ENCODE measurements at regions not wholly inside any gene's neighbourhood (a gene's known extent, or its start where the extent isn't known, plus 50 kb on each side); places are given as distances from the start of the nearest gene placed in this dataset.

DNA sequence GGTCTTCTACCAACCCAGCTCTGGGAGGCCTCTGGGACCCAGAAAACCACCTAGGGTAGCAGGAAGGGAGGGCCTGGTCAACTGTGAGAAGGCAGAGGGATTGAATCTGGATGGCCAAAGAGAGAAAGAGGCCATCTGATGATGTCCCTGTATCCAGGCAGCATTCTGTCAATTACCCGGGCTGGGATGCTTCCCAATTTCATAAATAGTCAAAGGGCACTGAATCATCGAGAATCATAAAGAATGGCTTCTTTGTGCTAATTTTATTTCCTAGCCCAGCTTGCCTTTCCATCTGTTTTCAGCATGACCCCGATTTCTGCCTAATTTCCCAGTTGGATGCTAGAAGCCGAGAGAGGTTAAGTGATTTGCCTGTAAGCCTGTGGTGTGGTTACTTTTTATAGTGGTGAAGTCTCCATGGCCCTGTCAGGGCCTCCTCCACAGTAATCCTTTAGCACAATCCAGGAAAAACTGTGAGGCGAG lies 129.2 kb downstream of the FAM43A start:
- DNase-seq (ENCODE audit: low spot score), result no peak
- no peaks in the 10 kb centered on the region for H3K79me2 ChIP-seq (ENCODE audit: low read depth)
- Mint-ChIP-seq H3K27ac (no peak overlapping the region), H3K4me3 (no peak overlapping the region), H3K27me3 (ENCODE audit: insufficient read depth, low read depth) (peaks cover 14% of the 10 kb centered on the region), H3K4me1 (peaks cover 18% of the 10 kb centered on the region), H3K36me3 (no peaks in the 10 kb centered on the region), H3K9me3 (no peaks in the 10 kb centered on the region)
- H3K27ac ChIP-seq, result no peak overlapping the region
- TF ChIP-seq EZH2 (IDR thresholded peaks at IDR 0.05) (no peak), EZH2phosphoT487 (IDR thresholded peaks at IDR 0.05) (no peak)
- TF ChIP-seq, protein P1, sequence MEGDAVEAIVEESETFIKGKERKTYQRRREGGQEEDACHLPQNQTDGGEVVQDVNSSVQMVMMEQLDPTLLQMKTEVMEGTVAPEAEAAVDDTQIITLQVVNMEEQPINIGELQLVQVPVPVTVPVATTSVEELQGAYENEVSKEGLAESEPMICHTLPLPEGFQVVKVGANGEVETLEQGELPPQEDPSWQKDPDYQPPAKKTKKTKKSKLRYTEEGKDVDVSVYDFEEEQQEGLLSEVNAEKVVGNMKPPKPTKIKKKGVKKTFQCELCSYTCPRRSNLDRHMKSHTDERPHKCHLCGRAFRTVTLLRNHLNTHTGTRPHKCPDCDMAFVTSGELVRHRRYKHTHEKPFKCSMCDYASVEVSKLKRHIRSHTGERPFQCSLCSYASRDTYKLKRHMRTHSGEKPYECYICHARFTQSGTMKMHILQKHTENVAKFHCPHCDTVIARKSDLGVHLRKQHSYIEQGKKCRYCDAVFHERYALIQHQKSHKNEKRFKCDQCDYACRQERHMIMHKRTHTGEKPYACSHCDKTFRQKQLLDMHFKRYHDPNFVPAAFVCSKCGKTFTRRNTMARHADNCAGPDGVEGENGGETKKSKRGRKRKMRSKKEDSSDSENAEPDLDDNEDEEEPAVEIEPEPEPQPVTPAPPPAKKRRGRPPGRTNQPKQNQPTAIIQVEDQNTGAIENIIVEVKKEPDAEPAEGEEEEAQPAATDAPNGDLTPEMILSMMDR (IDR thresholded peaks at IDR 0.05), result no peak
- no peaks in the 10 kb centered on the region for H3K27me3 ChIP-seq
- no peak overlapping the region for H2AFZ ChIP-seq (replicated peaks)
- H3K4me2 ChIP-seq, result no peak overlapping the region
- no peaks in the 10 kb centered on the region for H3K36me3 ChIP-seq
- H3K4me1 ChIP-seq, result peaks cover 9% of the 10 kb centered on the region
- no peak overlapping the region for H3K9ac ChIP-seq
- no peaks in the 10 kb centered on the region for H4K20me1 ChIP-seq (ENCODE audit: low read depth)
- H3K4me3 ChIP-seq, result no peak overlapping the region
- no peaks in the 10 kb centered on the region for H3F3A ChIP-seq (ENCODE audit: low read depth)
- H3K9me3 ChIP-seq (ENCODE audit: low read depth), result no peaks in the 10 kb centered on the region

DNA sequence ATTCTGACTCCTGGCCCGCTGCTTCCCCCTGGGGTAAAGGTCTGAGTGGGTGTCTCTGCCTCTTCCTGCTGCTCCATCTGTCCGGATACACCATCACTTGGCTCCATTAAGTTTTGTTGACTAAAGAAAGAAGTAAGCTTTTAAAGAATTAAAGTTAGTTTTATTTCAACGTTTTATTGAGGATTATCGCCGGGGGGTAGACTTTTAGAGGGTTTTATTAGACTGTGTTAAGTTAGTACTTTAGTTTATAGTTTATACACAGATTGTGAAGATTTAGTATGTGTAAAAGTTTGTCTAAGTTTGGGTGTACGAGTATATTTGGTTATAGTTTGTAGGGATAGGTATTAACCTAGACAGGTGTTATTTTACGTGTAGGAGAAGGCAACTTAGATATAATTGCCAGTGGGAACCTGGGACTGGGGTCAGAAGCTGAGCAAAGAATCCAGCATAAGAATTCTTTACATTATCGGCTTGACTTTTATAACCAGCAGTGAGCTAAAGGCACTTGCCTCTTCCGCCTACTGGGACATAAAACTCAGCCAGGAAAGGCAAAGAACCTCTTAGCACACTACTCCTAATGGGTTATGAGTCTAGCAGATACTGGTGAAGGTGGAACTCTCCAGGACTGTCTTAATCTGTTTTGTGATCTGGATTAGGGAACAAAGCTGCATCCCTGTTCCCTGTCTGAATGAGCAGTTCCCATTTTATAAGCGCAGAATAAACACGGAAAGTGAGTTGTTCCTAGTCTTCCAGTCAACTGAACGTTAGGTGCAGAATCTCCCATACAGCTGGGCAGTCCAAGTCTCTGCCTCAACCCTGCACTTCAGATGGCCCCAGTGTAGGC lies 131.3 kb downstream of the FAM43A start:
- Histone ChIP-seq H3K9me3 (ENCODE audit: low read depth) (no peaks in the 10 kb centered on the region), H3K79me2 (ENCODE audit: low read depth) (no peaks in the 10 kb centered on the region), H3K4me3 (no peak overlapping the region), H3K4me1 (peaks cover 9% of the 10 kb centered on the region), H3K27me3 (no peaks in the 10 kb centered on the region), H3F3A (ENCODE audit: low read depth) (no peaks in the 10 kb centered on the region), H3K4me2 (no peak overlapping the region), H3K36me3 (no peaks in the 10 kb centered on the region), H2AFZ (replicated peaks) (no peak overlapping the region), H3K27ac (no peak overlapping the region), H3K9ac (no peak overlapping the region), H4K20me1 (ENCODE audit: low read depth) (no peaks in the 10 kb centered on the region)
- Mint-ChIP-seq H3K36me3 (no peaks in the 10 kb centered on the region), H3K9me3 (no peaks in the 10 kb centered on the region), H3K27me3 (ENCODE audit: insufficient read depth, low read depth) (peaks cover 14% of the 10 kb centered on the region), H3K27ac (no peak overlapping the region), H3K4me3 (no peak overlapping the region), H3K4me1 (peaks cover 18% of the 10 kb centered on the region)
- TF ChIP-seq EZH2 (IDR thresholded peaks at IDR 0.05) (no peak), EZH2phosphoT487 (IDR thresholded peaks at IDR 0.05) (no peak)
- TF ChIP-seq, protein P1 (IDR thresholded peaks at IDR 0.05), result no peak
- no peak for DNase-seq (ENCODE audit: low spot score)

DNA sequence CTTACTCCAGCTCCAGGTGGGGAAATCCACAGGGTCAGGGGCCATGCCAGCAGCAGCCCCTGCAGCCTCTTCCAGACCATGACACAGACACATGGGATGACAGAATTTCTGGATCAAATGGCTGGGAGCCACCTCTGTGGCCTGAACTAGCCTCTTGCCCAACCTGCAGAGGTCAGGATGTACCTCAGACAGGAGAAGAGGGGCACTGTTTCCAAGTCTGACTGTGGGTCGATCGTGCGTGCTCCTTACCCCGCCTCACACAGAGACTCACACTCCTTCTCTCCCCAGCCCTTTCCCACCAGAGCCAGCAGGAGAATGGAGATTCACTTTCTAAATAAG lies 131.9 kb downstream of the FAM43A start:
- Histone ChIP-seq H3K79me2 (ENCODE audit: low read depth) (no peaks in the 10 kb centered on the region), H3F3A (ENCODE audit: low read depth) (no peaks in the 10 kb centered on the region), H3K9ac (no peak overlapping the region), H3K4me2 (no peak overlapping the region), H3K4me1 (peaks cover 9% of the 10 kb centered on the region), H3K9me3 (ENCODE audit: low read depth) (no peaks in the 10 kb centered on the region), H3K36me3 (no peaks in the 10 kb centered on the region), H3K27me3 (no peaks in the 10 kb centered on the region), H3K27ac (no peak overlapping the region), H4K20me1 (ENCODE audit: low read depth) (no peaks in the 10 kb centered on the region), H3K4me3 (no peak overlapping the region), H2AFZ (replicated peaks) (no peak overlapping the region)
- peaks cover 10% of the 10 kb centered on the region for H3K27me3 Mint-ChIP-seq (ENCODE audit: insufficient read depth, low read depth)
- no peak for DNase-seq (ENCODE audit: low spot score)
- no peak overlapping the region for H3K27ac Mint-ChIP-seq
- H3K36me3 Mint-ChIP-seq, result no peaks in the 10 kb centered on the region
- TF ChIP-seq EZH2phosphoT487 (IDR thresholded peaks at IDR 0.05), result no peak
- H3K9me3 Mint-ChIP-seq, result no peaks in the 10 kb centered on the region
- H3K4me3 Mint-ChIP-seq, result no peak overlapping the region
- H3K4me1 Mint-ChIP-seq, result peaks cover 18% of the 10 kb centered on the region

DNA sequence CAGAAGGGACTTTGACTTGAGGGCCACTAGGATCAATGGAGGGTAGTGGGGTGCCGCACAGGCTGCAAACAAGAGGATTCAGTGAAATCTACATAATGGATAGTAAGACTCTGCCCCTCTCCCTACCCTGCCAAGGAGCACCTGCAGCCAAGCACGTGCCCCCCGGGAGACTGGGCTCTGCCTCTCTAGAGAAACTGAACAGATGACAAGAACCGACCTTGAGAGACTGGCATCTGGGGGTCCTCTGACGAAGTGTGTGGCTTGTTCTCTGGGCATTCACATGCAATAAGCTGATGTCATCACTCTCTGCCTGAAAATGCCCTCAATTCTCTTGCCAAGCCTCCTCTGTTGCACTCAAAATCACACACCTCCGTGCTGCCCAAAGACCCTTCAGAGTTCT lies 132.3 kb downstream of the FAM43A start:
- DNase-seq (ENCODE audit: low spot score), result no peak
- Histone ChIP-seq H2AFZ (replicated peaks) (no peak overlapping the region), H3K4me3 (no peak overlapping the region), H3K4me1 (peaks cover 9% of the 10 kb centered on the region), H3K27ac (no peak overlapping the region), H3K9me3 (ENCODE audit: low read depth) (no peaks in the 10 kb centered on the region), H3K27me3 (no peaks in the 10 kb centered on the region), H3K9ac (no peak overlapping the region), H4K20me1 (ENCODE audit: low read depth) (no peaks in the 10 kb centered on the region), H3K36me3 (no peaks in the 10 kb centered on the region), H3F3A (ENCODE audit: low read depth) (no peaks in the 10 kb centered on the region), H3K79me2 (ENCODE audit: low read depth) (no peaks in the 10 kb centered on the region), H3K4me2 (no peak overlapping the region)
- H3K9me3 Mint-ChIP-seq, result no peaks in the 10 kb centered on the region
- TF ChIP-seq, protein P1 (IDR thresholded peaks at IDR 0.05), result no peak
- TF ChIP-seq EZH2phosphoT487 (IDR thresholded peaks at IDR 0.05) (no peak), EZH2 (IDR thresholded peaks at IDR 0.05) (no peak)
- H3K27me3 Mint-ChIP-seq (ENCODE audit: insufficient read depth, low read depth), result peaks cover 8% of the 10 kb centered on the region
- no peak overlapping the region for H3K4me3 Mint-ChIP-seq
- no peaks in the 10 kb centered on the region for H3K36me3 Mint-ChIP-seq
- H3K27ac Mint-ChIP-seq, result no peak overlapping the region
- peaks cover 18% of the 10 kb centered on the region for H3K4me1 Mint-ChIP-seq
